Psoas muscle (tissue), 7 donors: ENCODE measurements at regions not wholly inside any gene's neighbourhood (a gene's known extent, or its start where the extent isn't known, plus 50 kb on each side); places are given as distances from the start of the nearest gene placed in this dataset.

Source experiments
- ATAC-seq, 4 donors: fragments of 200-7000 bp; cut with Tn5 transposase; one replicate each; pipeline ENCODE4 v1.9.1; 2020; ENCODE audit warnings: moderate library complexity in 3 of 4, mild to moderate bottlenecking in 2 of 4
- DNase-seq, 2 donors: peaks; one replicate each; pipeline ENCODE4 v3.0.0-alpha.2; 2020
- H3K27ac ChIP-seq: fragments of 200-600 bp; one replicate; pipeline ENCODE4 v1.8.0; 2022
- H3K27me3 ChIP-seq, 3 donors: fragments of 200-600 bp in 1 of 3; one replicate each; pipeline versions ENCODE4 v1.6.1 to v1.8.0; 2013 to 2022; ENCODE audit warnings: low read length in 2 of 3, mild to moderate bottlenecking in 2 of 3, moderate library complexity in 1 of 3; ENCODE audit not compliant: insufficient read depth in 3 of 3
- H3K36me3 ChIP-seq, 2 donors: fragments of 200-600 bp in 1 of 2; one replicate each; pipeline versions ENCODE4 v1.6.1 to v1.8.0; 2013 to 2022; ENCODE audit warnings: low read depth in 1 of 2, mild to moderate bottlenecking in 1 of 2, moderate library complexity in 1 of 2; ENCODE audit not compliant: insufficient read depth in 1 of 2
- H3K4me1 ChIP-seq: fragments of 200-600 bp; one replicate; pipeline ENCODE4 v1.8.0; 2022
- H3K4me3 ChIP-seq: fragments of 200-600 bp; one replicate; pipeline ENCODE4 v1.8.0; 2022; ENCODE audit warnings: mild to moderate bottlenecking
- H3K9me3 ChIP-seq: fragments of 200-600 bp; one replicate; pipeline ENCODE4 v1.8.0; 2022
- WGBS, 3 donors: extraction: QIAGEN DNeasy Blood & Tissue Kit; methylation state at CpG; one replicate each; pipeline versions ENCODE4 v1.1.6 to v1.1.7; 2013; 5-methylcytosine and 5-hydroxymethylcytosine counted together
- intact Hi-C, 2 donors: fragments of 100-400 bp; cut with DNase I; formaldehyde crosslinking; loops; one replicate each; pipeline versions ENCODE4 v1.11.0 to v1.14.2; 2022
- TF ChIP-seq, protein P1 (sequence below): fragments of 200-600 bp; IDR thresholded peaks from one replicate; pipeline ENCODE4 v1.8.0; 2022; ENCODE audit warnings: antibody characterized with exemption
- donor health status: healthy with polysubstance abuse.
- donor health status: DM: no; HTN: no; CAD: no; lungs with moderate emphysema.
- donor health status: Bipolar disorder and iron deficiency.
- donor health status: healthy.
- donor health status: DM: yes; HTN: yes; CAD: no.
- donor health status: DM: no; HTN: no; CAD: no.
- donor health status: DM: yes; HTN: yes; CAD: no.

DNA sequence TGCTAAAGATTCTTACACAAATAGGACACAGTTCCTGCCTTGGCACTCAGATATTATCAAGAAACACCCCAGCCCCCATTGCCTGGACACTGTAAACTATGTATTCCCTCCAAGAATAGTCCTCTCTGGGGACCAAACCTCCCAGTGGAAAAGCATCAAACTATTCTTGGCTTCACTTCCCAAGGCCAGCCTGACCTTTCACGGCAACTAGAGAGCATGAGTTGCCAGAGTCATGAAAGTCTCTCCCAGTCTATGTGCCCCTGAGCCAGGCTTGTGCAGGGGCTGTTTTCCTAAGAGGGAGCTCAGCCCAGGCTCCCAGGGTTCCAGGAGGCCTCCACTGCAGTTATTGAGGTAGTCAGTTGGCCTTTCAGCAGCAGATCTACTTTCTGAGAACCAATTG is 251.9 kb upstream of the TGFBR2 start:
- TF ChIP-seq, protein P1, sequence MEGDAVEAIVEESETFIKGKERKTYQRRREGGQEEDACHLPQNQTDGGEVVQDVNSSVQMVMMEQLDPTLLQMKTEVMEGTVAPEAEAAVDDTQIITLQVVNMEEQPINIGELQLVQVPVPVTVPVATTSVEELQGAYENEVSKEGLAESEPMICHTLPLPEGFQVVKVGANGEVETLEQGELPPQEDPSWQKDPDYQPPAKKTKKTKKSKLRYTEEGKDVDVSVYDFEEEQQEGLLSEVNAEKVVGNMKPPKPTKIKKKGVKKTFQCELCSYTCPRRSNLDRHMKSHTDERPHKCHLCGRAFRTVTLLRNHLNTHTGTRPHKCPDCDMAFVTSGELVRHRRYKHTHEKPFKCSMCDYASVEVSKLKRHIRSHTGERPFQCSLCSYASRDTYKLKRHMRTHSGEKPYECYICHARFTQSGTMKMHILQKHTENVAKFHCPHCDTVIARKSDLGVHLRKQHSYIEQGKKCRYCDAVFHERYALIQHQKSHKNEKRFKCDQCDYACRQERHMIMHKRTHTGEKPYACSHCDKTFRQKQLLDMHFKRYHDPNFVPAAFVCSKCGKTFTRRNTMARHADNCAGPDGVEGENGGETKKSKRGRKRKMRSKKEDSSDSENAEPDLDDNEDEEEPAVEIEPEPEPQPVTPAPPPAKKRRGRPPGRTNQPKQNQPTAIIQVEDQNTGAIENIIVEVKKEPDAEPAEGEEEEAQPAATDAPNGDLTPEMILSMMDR: no peak
- ATAC-seq (peak in 3 of 4 donors; percentile 49 to 64 (median 50)), DNase-seq (no peak)
- intact Hi-C loops: no loop called here
- Histone ChIP-seq H3K27ac (no peak overlapping the region), H3K4me1 (peaks cover 26% of the 10 kb centered on the region), H3K36me3 (no peaks in the 10 kb centered on the region), H3K27me3 (no peaks in the 10 kb centered on the region), H3K9me3 (no peaks in the 10 kb centered on the region), H3K4me3 (no peak overlapping the region)
- 5 to 11% (median 8%) methylated on average over 1 of the region's 1 CpG for WGBS, 3 donors

DNA sequence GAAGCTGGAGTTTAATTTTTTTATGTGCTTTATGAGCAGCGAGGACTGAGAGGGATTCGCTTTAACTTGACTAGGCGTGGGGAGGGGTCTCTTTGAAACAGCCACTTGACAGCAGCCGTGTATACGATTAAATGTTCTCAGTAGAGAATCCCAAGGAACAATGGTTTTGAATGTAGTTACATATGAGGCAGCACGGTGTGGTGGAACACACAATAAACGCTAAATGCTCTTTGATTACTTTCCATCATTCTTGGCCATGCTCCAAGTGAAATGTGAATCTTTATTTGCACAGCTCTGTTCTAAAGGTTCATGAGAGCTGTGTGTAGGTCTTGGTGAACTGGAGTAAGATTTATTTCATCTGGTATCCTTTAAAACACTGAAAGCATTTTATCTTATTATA is 251.4 kb upstream of the TGFBR2 start:
- ATAC-seq: no peak
- 54 to 64% (median 59%) methylated on average over 7 of the region's 7 CpGs for WGBS, 3 donors
- TF ChIP-seq, protein P1: no peak
- Histone ChIP-seq H3K27ac (no peak overlapping the region), H3K27me3 (no peaks in the 10 kb centered on the region), H3K36me3 (no peaks in the 10 kb centered on the region), H3K4me3 (no peak overlapping the region), H3K4me1 (peaks cover 26% of the 10 kb centered on the region), H3K9me3 (no peaks in the 10 kb centered on the region)
- intact Hi-C loops: no loop called here
- no peak for DNase-seq

DNA sequence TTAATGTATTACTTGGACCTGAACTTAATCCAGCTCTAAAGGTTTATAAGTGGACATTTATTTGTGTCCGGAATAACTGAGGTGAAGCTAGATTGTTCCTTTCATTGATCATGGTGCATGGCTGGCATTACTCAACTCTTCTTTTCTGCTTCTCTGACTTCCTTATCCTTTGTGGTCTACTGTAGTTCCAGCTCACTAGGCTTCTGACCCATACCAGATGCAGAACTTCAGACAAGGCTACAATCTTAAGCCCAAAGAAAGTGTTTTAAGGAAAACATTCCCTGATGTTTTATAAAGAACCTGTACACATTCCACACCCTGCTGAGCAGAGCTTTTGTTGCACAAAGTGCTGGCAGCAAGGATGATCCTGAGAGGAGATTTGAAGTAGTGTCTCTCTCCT is 250.8 kb upstream of the TGFBR2 start:
- H3K9me3 ChIP-seq: no peaks in the 10 kb centered on the region
- TF ChIP-seq, protein P1: no peak
- H3K27ac ChIP-seq: no peak overlapping the region
- 54 to 97% (median 56%) methylated on average over 1 of the region's 1 CpG for WGBS, 3 donors
- H3K36me3 ChIP-seq: no peaks in the 10 kb centered on the region
- no peaks in the 10 kb centered on the region for H3K27me3 ChIP-seq
- intact Hi-C loops: no loop called here
- H3K4me3 ChIP-seq: no peak overlapping the region
- DNase-seq (no peak), ATAC-seq (no peak)
- H3K4me1 ChIP-seq: peaks cover 22% of the 10 kb centered on the region

DNA sequence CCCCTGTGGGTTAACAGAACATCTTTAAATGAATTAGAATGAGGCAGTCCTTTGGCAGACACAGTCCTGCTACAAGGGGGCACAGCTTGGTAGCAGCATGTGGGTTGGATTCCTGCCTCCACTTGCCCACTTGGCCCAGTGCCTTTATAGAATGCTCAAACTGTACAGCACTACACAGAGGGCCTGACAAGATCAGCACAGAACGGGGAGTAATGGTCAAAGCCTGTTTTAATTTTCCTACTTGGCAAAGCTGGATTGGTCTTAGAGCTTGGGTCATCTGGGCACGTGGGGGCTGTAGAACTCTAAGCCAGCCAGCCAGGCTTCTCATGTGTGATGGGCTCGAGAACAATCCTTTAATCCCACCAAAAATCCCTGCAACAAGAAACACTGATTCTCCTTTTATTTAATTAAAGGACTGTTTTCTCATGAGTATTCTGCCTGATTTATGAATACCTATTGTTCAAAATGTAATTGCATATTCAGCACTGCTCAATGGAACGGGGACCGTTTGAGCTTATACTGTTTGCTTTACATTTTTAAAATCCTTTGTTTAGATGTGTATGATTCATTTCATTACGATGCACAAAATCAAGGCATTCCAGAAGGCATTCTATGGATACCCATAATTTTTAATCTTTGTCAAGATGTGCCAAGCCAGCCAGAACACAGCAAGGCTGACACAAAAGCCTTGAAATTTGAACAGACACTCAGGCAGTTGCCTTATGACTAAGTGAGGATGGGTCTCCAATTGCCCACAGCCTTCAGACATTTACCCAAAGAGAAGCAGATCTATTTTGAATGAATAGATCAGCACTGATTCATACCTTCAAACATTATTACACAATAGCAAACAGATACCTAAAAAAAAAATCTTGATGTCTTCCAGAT is 249.3 kb upstream of the TGFBR2 start:
- peaks cover 20% of the 10 kb centered on the region for H3K4me1 ChIP-seq
- H3K36me3 ChIP-seq: no peaks in the 10 kb centered on the region
- ATAC-seq (no peak), DNase-seq (no peak)
- no peaks in the 10 kb centered on the region for H3K9me3 ChIP-seq
- no peak overlapping the region for H3K4me3 ChIP-seq
- 69 to 80% (median 70%) methylated on average over 6 of the region's 6 CpGs for WGBS, 3 donors
- H3K27me3 ChIP-seq: no peaks in the 10 kb centered on the region
- intact Hi-C loops: no loop called here
- TF ChIP-seq, protein P1: no peak
- no peak overlapping the region for H3K27ac ChIP-seq
